Esophagus muscularis mucosa (tissue), 4 donors: ENCODE measurements at regions not wholly inside any gene's neighbourhood (a gene's known extent, or its start where the extent isn't known, plus 50 kb on each side); places are given as distances from the start of the nearest gene placed in this dataset.

Source experiments
- DNase-seq: peaks from one replicate; pipeline ENCODE4 v3.0.0-alpha.2; 2017; ENCODE audit errors: extremely low spot score
- H3K27ac ChIP-seq, 4 donors: fragments of 200-600 bp; sonication (generic); replicated peaks in 1 of 4; 1 replicate in 3 of 4; 2 replicates in 1 of 4; pipeline ENCODE4 v1.5.1; 2016 to 2019; ENCODE audit warnings: mild to moderate bottlenecking in 1 of 4
- H3K27me3 ChIP-seq, 4 donors: fragments of 200-600 bp; sonication (generic); one replicate each; pipeline versions ENCODE4 v1.5.1 to v1.6.0; 2016 to 2019
- H3K36me3 ChIP-seq, 4 donors: fragments of 200-600 bp; sonication (generic); one replicate each; pipeline ENCODE4 v1.5.1; 2016 to 2019
- H3K4me1 ChIP-seq, 4 donors: fragments of 200-600 bp; sonication (generic); one replicate each; pipeline ENCODE4 v1.5.1; 2016 to 2019
- H3K4me3 ChIP-seq, 4 donors: fragments of 200-600 bp; sonication (generic); 1 replicate in 2 of 4; 2 replicates in 2 of 4; pipeline ENCODE4 v1.5.1; 2016 to 2019; ENCODE audit warnings: mild to moderate bottlenecking in 4 of 4, moderate library complexity in 1 of 4
- H3K9me3 ChIP-seq, 4 donors: fragments of 200-600 bp; sonication (generic); 1 replicate in 3 of 4; 2 replicates in 1 of 4; pipeline ENCODE4 v1.5.1; 2016 to 2019
- CTCF ChIP-seq, 3 experiments: fragments of 200-600 bp in 2 of 3; fragments of 450-650 bp in 1 of 3; sonication (generic) in 2 of 3; IDR thresholded peaks; one replicate each; pipeline ENCODE4 v1.5.1; 2017 to 2019; ENCODE audit warnings: antibody characterized with exemption in 3 of 3, mild to moderate bottlenecking in 2 of 3, moderate library complexity in 1 of 3
- EP300 ChIP-seq: sonication (generic); formaldehyde crosslinking; IDR thresholded peaks from one replicate; pipeline ENCODE4 v1.6.1; 2017; ENCODE audit warnings: antibody characterized with exemption
- POLR2A ChIP-seq: fragments of 450-650 bp; IDR thresholded peaks from one replicate; pipeline ENCODE4 v1.6.1; 2017; ENCODE audit warnings: antibody characterized with exemption, moderate library complexity, mild to moderate bottlenecking, low read depth
- POLR2AphosphoS5 ChIP-seq, 2 donors: sonication (generic); formaldehyde crosslinking; IDR thresholded peaks; one replicate each; pipeline ENCODE4 v1.6.1; 2017; ENCODE audit warnings: antibody characterized with exemption in 2 of 2
- WGBS: methylation state at CpG from one replicate; pipeline ENCODE4 v1.1.5; 2018; 5-methylcytosine and 5-hydroxymethylcytosine counted together
- intact Hi-C: fragments of 100-400 bp; cut with DNase I; formaldehyde crosslinking; loops from one replicate; pipeline ENCODE4 v1.15.1; 2023

DNA sequence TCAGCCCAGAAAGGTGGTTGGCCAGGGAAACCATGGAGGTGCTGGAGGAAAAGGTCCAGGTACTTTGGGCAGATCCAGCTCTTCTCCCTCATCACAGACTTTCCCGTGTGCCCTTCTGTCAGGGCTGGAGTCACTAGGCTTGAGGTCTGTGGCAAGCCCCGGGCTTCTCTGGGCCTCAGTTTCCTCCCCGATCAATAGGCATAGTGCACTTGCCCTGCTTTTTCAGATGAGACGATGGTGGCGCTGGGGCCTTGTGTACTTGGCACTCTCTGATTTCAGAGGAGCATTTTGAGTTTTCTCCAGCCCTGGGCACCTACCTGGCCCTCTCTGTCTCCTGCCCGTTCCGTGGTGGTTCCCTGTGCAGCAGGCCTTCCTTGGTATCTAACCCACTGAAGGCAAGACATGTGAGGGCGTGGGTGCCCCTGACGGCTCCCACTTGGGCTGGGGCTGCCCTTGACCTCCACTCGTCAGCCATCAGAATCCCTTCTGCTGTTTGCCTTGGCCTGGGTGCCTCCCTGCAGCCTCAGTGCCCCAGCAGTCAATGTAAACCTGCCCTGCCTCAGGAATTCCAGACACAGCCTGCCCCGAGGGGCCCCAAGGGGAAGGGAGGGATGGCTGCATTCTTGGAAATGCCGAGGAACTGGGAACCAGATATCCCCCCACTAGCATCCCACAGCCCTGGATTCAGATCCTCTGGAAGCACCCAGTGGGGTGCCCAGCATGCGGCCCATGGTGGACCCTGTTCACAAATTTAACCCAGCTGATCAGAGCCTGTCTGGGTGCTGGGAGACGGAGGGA lies 66.3 kb upstream of the COL5A1 start:
- no peaks in the 10 kb centered on the region for H3K36me3 ChIP-seq
- no peaks in the 10 kb centered on the region for H3K4me1 ChIP-seq
- no peaks in the 10 kb centered on the region for H3K27me3 ChIP-seq
- H3K27ac ChIP-seq: no peak overlapping the region
- no peak overlapping the region for H3K4me3 ChIP-seq
- WGBS: 74% methylated on average over 14 of the region's 14 CpGs
- intact Hi-C loops: no loop called here
- peak; percentile 42 for DNase-seq
- H3K9me3 ChIP-seq: no peaks in the 10 kb centered on the region
- TF ChIP-seq POLR2A: no peak
- no peak for TF ChIP-seq POLR2AphosphoS5 (IDR thresholded peaks at IDR 0.05)
- TF ChIP-seq CTCF (IDR thresholded peaks at IDR 0.05): no peak
- no peak for TF ChIP-seq EP300

GRCh38 chr9:134575901-134576176 lies 65.8 kb upstream of the COL5A1 start:
- no peaks in the 10 kb centered on the region for H3K4me1 ChIP-seq
- 65% methylated on average over 3 of the region's 3 CpGs for WGBS
- intact Hi-C loops: no loop called here

GRCh38 chr9:134585021-134585561 lies 56.5 kb upstream of the COL5A1 start:
- 75% methylated on average over 12 of the region's 18 CpGs for WGBS
- DNase-seq: peak; percentile 89

More at GRCh38 chr9:134575901-134576176, 65.8 kb upstream of the COL5A1 start:
- TF ChIP-seq POLR2AphosphoS5 (IDR thresholded peaks at IDR 0.05) (no peak), EP300 (no peak), POLR2A (no peak), CTCF (IDR thresholded peaks at IDR 0.05) (no peak)
- no peaks in the 10 kb centered on the region for H3K9me3 ChIP-seq
- DNase-seq: peak; percentile 29
- no peaks in the 10 kb centered on the region for H3K36me3 ChIP-seq
- H3K27ac ChIP-seq: no peak overlapping the region
- no peaks in the 10 kb centered on the region for H3K27me3 ChIP-seq
- H3K4me3 ChIP-seq: no peak overlapping the region

DNA sequence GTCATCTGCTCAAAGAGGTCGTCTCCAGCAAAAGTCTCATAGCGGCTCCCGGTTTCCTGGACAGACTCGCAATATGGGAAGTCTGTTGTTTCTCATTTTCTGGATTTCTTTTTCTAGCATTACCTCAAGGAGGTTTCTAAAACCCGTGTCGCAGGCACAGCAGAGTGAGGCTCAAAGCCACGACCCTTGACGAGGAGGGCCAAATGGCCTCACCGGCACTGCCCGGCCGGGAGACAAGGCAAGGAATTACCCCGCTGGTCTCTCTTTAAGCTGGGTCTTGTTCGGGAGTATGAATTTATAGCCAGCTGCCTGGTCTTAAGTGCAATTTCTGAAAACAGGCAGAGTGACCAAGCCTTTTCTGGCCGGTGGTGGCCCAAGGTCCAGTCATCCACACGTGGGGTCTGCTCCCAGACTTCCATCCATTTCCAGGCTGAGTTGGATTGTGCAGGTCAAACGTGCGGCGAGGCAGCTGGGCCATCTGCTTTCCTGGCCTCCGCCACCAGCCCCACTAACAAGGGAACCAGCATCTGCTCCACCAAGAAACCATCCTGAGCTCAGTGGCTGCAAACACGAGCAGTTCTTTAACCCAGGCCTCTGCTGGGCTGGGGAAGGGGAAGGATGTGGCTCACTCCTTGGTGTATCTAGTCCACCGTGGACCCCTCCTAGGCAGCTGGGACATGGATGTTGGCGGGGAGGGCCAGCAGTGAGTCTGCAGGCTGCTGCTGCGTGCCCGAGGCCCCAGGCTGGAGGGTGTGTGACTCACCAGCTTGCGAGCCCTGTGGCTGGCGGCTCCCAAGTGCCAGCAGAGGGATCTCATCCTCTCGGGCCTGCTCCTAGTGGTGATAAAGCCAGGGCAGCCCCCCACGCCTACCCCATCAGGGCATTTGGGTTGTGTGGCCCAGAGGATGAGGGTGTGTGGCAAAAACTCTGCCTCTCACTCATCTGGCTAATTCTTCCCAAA lies 55.6 kb upstream of the COL5A1 start:
- TF ChIP-seq EP300: no peak
- no peak for TF ChIP-seq CTCF (IDR thresholded peaks at IDR 0.05)
- no peak for TF ChIP-seq POLR2AphosphoS5 (IDR thresholded peaks at IDR 0.05)
- TF ChIP-seq POLR2A: no peak
- no peak overlapping the region for H3K4me3 ChIP-seq
- DNase-seq: peak; percentile 75
- H3K27ac ChIP-seq: no peak overlapping the region
- H3K9me3 ChIP-seq: no peaks in the 10 kb centered on the region
- peaks cover 0 to 8% (median 0%) of the 10 kb centered on the region in 4 donors for H3K27me3 ChIP-seq
- intact Hi-C loops: no loop called here
- H3K4me1 ChIP-seq: no peaks in the 10 kb centered on the region
- no peaks in the 10 kb centered on the region for H3K36me3 ChIP-seq
- WGBS: 88% methylated on average over 20 of the region's 28 CpGs

More at GRCh38 chr9:134585021-134585561, 56.5 kb upstream of the COL5A1 start:
- Histone ChIP-seq H3K36me3 (no peaks in the 10 kb centered on the region), H3K9me3 (no peaks in the 10 kb centered on the region), H3K4me1 (no peaks in the 10 kb centered on the region), H3K27me3 (peaks cover 0 to 8% (median 0%) of the 10 kb centered on the region in 4 donors), H3K4me3 (no peak overlapping the region), H3K27ac (no peak overlapping the region)
- TF ChIP-seq CTCF (IDR thresholded peaks at IDR 0.05): no peak
- no peak for TF ChIP-seq EP300
- TF ChIP-seq POLR2A: no peak
- no peak for TF ChIP-seq POLR2AphosphoS5 (IDR thresholded peaks at IDR 0.05)
- intact Hi-C loops: no loop called here
